ENCODE measurements at regions not wholly inside any gene's neighbourhood (a gene's known extent, or its start where the extent isn't known, plus 50 kb on each side); places are given as distances from the start of the nearest gene placed in this dataset.

GRCh38 chr16:79768276-79768970 lies 167.9 kb upstream of the MAF start:
- no peak for DNase-seq

GRCh38 chr16:79767421-79768275 lies 167.1 kb upstream of the MAF start:
- DNase-seq: no peak

- no peak for DNase-seq
These were observed 165.4 kb upstream of the MAF start for GRCh38 chr16:79765901-79766394.

- no peak for DNase-seq
These were observed 164.9 kb upstream of the MAF start for GRCh38 chr16:79765431-79765830.

- DNase-seq: no peak
These were observed 164.0 kb upstream of the MAF start for GRCh38 chr16:79764415-79765110.

GRCh38 chr16:79762217-79762616 lies 161.7 kb upstream of the MAF start:
- no peak for DNase-seq

- DNase-seq: no peak
These were observed 158.2 kb upstream of the MAF start for GRCh38 chr16:79758615-79759346.

- no peak for DNase-seq
These were observed 157.4 kb upstream of the MAF start for GRCh38 chr16:79757968-79758367.

GRCh38 chr16:79757163-79757562 lies 156.6 kb upstream of the MAF start:
- no peak for DNase-seq

- no peak for DNase-seq
These were observed 156.0 kb upstream of the MAF start for GRCh38 chr16:79756571-79756970.

GRCh38 chr16:79754501-79754900 lies 154.0 kb upstream of the MAF start:
- DNase-seq: no peak

- DNase-seq: no peak
These were observed 153.5 kb upstream of the MAF start for GRCh38 chr16:79754081-79754480.

- DNase-seq: no peak
These were observed 152.7 kb upstream of the MAF start for GRCh38 chr16:79753286-79753685.

- DNase-seq: no peak
These were observed 151.9 kb upstream of the MAF start for GRCh38 chr16:79752396-79752795.

GRCh38 chr16:79751471-79752184 lies 151.1 kb upstream of the MAF start:
- no peak for DNase-seq

- no peak for DNase-seq
These were observed 149.8 kb upstream of the MAF start for GRCh38 chr16:79750311-79750710.

GRCh38 chr16:79748629-79749028 lies 148.1 kb upstream of the MAF start:
- no peak for DNase-seq

GRCh38 chr16:79747688-79748087 lies 147.2 kb upstream of the MAF start:
- no peak for DNase-seq

- no peak for DNase-seq
These were observed 139.7 kb upstream of the MAF start for GRCh38 chr16:79740252-79740651.

GRCh38 chr16:79735271-79735670 lies 134.7 kb upstream of the MAF start:
- no peak for DNase-seq

GRCh38 chr16:79734721-79735120 lies 134.2 kb upstream of the MAF start:
- no peak for DNase-seq

GRCh38 chr16:79728923-79729240 lies 128.3 kb upstream of the MAF start:
- DNase-seq: no peak
